Upper lobe of left lung (tissue), 6 donors: ENCODE measurements at regions not wholly inside any gene's neighbourhood (a gene's known extent, or its start where the extent isn't known, plus 50 kb on each side); places are given as distances from the start of the nearest gene placed in this dataset.

ENCODE experiments used
- ATAC-seq, 2 donors: fragments of 200-7000 bp; cut with Tn5 transposase; one replicate each; pipeline ENCODE4 v1.9.1; 2022; ENCODE audit warnings: mild to moderate bottlenecking in 2 of 2, moderate library complexity in 2 of 2; ENCODE audit not compliant: low FRiP score in 2 of 2
- DNase-seq, 2 donors: peaks; one replicate each; pipeline ENCODE4 v3.0.0-alpha.2; 2019 to 2020
- H3K27ac ChIP-seq, 4 donors: fragments of 200-600 bp; sonication (generic); one replicate each; pipeline ENCODE4 v1.5.1; 2016 to 2019
- H3K27me3 ChIP-seq, 4 donors: fragments of 200-600 bp; sonication (generic); one replicate each; pipeline ENCODE4 v1.5.1; 2017 to 2019
- H3K36me3 ChIP-seq, 4 donors: fragments of 200-600 bp; sonication (generic); one replicate each; pipeline ENCODE4 v1.5.1; 2016 to 2019
- H3K4me1 ChIP-seq, 4 donors: fragments of 200-600 bp; sonication (generic); one replicate each; pipeline ENCODE4 v1.5.1; 2018 to 2019
- H3K4me3 ChIP-seq, 4 donors: fragments of 200-600 bp; sonication (generic); one replicate each; pipeline ENCODE4 v1.5.1; 2017 to 2019; ENCODE audit warnings: mild to moderate bottlenecking in 2 of 4, moderate library complexity in 1 of 4
- H3K9me3 ChIP-seq, 4 donors: fragments of 200-600 bp; sonication (generic); one replicate each; pipeline ENCODE4 v1.5.1; 2018 to 2019
- EP300 ChIP-seq, 4 donors: sonication (generic); formaldehyde crosslinking; IDR thresholded peaks; one replicate each; pipeline ENCODE4 v1.5.1; 2017; ENCODE audit warnings: antibody characterized with exemption in 4 of 4, control low read depth in 2 of 4
- POLR2A ChIP-seq, 4 donors: fragments of 450-650 bp; IDR thresholded peaks; one replicate each; pipeline ENCODE4 v1.5.1; 2016 to 2017; ENCODE audit warnings: antibody characterized with exemption in 4 of 4, mild to moderate bottlenecking in 2 of 4
- POLR2AphosphoS5 ChIP-seq, 2 donors: sonication (generic); formaldehyde crosslinking; IDR thresholded peaks; one replicate each; pipeline ENCODE4 v1.5.1; 2017; ENCODE audit warnings: antibody characterized with exemption in 2 of 2
- WGBS, 2 donors: methylation state at CpG; one replicate each; pipeline ENCODE4 v1.1.5; 2017 to 2018; 5-methylcytosine and 5-hydroxymethylcytosine counted together
- TF ChIP-seq, protein P1 (sequence below), 6 experiments: fragments of 450-650 bp in 4 of 6; fragments of 200-600 bp in 2 of 6; sonication (generic) in 2 of 6; IDR thresholded peaks; one replicate each; pipeline ENCODE4 v1.5.1; 2016 to 2019; ENCODE audit warnings: antibody characterized with exemption in 6 of 6
- donor health status: DM: no; HTN: no; CAD: no; lungs with moderate emphysema.
- donor health status: DM: no; HTN: yes; CAD: no; lungs with severe emphysema.

DNA sequence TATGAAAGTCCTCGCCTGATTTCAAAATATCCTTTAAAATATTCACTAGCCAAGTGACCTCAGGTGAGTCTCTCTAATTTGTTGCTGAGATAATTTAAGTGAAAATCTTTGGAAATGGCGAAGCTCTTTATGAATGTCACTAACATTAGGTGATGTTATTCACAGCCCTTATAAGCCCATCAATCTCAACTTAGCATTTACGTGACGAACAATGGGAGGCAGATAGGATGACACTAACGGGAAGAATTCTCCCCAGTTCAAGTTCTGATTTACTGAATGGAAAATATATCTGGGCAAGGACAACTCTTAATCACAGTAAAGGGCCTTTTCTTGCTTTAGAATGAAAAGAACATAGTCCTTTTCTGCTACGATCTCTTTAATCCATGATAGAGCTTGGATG, 378.7 kb downstream of the LIG4 start:
- H3K27me3 ChIP-seq: no peaks in the 10 kb centered on the region
- H3K4me1 ChIP-seq: no peaks in the 10 kb centered on the region
- TF ChIP-seq EP300 (IDR thresholded peaks at IDR 0.05) (no peak), POLR2A (IDR thresholded peaks at IDR 0.05) (no peak), POLR2AphosphoS5 (IDR thresholded peaks at IDR 0.05) (no peak)
- TF ChIP-seq, protein P1, sequence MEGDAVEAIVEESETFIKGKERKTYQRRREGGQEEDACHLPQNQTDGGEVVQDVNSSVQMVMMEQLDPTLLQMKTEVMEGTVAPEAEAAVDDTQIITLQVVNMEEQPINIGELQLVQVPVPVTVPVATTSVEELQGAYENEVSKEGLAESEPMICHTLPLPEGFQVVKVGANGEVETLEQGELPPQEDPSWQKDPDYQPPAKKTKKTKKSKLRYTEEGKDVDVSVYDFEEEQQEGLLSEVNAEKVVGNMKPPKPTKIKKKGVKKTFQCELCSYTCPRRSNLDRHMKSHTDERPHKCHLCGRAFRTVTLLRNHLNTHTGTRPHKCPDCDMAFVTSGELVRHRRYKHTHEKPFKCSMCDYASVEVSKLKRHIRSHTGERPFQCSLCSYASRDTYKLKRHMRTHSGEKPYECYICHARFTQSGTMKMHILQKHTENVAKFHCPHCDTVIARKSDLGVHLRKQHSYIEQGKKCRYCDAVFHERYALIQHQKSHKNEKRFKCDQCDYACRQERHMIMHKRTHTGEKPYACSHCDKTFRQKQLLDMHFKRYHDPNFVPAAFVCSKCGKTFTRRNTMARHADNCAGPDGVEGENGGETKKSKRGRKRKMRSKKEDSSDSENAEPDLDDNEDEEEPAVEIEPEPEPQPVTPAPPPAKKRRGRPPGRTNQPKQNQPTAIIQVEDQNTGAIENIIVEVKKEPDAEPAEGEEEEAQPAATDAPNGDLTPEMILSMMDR (IDR thresholded peaks at IDR 0.05): no peak
- no peaks in the 10 kb centered on the region for H3K36me3 ChIP-seq
- DNase-seq (no peak), ATAC-seq (no peak)
- no peak overlapping the region for H3K27ac ChIP-seq
- H3K9me3 ChIP-seq: no peaks in the 10 kb centered on the region
- 85 to 90% methylated on average over 6 of the region's 6 CpGs for WGBS, 2 donors
- no peak overlapping the region for H3K4me3 ChIP-seq

DNA sequence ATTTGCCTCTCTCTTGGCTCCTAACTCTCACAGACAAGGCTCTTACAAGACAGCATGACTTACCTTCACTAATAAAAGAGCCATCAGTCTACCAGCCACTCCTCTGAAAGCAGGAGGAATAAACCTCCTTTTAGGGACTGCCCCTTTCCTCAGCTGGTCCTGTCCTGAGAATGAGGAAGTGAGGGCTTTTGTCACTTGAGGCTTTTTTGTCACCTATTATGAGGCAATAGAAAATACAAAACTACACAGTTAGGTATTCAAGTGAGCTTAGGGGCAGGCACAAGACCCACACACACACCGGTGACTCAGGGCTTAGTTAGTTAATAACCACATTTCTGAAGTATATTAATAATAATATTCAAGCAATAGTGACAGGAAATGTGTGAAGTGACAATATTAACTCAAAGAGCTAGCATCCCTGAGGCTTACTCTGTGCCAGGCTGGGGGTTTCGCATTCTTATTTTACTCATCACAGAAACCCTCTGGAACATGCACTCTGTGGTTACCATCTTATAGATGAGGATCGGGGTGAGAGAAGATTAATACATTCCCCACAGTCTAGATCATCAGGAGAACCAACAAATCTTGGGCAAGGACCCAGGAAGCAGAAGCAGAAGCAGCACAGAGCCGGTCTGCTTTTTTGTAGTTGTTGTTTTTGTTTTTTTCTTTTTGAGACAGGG, 379.9 kb downstream of the LIG4 start:
- peak in 1 of 2 donors; percentile 78 for ATAC-seq
- 63% methylated on average over 4 of the region's 4 CpGs for WGBS, 2 donors
- no peak for TF ChIP-seq POLR2AphosphoS5 (IDR thresholded peaks at IDR 0.05)
- no peak for TF ChIP-seq EP300 (IDR thresholded peaks at IDR 0.05)
- TF ChIP-seq POLR2A (IDR thresholded peaks at IDR 0.05): no peak
- TF ChIP-seq, protein P1 (IDR thresholded peaks at IDR 0.05): no peak

DNA sequence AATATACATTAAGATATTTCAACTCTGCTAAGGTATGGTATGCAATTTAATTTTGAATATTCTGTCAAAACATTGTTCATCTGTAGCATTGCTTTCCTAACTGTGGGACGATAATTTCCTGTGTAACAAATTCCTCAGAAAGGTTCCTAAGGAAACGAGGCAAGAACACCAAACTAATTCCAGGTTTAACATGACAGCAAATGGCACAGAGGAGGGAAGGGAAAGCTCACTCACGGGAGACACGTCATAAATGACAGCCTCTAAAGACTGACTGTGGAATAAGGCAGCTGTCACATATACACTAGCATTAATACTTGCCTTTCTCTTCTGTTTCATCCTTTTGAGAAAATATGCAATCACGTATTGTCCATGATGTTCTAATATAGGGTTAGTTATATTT, 380.6 kb downstream of the LIG4 start:
- no peak for TF ChIP-seq POLR2A (IDR thresholded peaks at IDR 0.05)
- TF ChIP-seq EP300 (IDR thresholded peaks at IDR 0.05): no peak
- TF ChIP-seq POLR2AphosphoS5 (IDR thresholded peaks at IDR 0.05): no peak
- DNase-seq: no peak
- no peaks in the 10 kb centered on the region for H3K27me3 ChIP-seq

More for the DNA sequence above, 379.9 kb downstream of the LIG4 start:
- Histone ChIP-seq H3K27me3 (no peaks in the 10 kb centered on the region), H3K4me1 (no peaks in the 10 kb centered on the region), H3K4me3 (no peak overlapping the region), H3K9me3 (no peaks in the 10 kb centered on the region), H3K27ac (no peak overlapping the region), H3K36me3 (no peaks in the 10 kb centered on the region)
- DNase-seq: no peak

DNA sequence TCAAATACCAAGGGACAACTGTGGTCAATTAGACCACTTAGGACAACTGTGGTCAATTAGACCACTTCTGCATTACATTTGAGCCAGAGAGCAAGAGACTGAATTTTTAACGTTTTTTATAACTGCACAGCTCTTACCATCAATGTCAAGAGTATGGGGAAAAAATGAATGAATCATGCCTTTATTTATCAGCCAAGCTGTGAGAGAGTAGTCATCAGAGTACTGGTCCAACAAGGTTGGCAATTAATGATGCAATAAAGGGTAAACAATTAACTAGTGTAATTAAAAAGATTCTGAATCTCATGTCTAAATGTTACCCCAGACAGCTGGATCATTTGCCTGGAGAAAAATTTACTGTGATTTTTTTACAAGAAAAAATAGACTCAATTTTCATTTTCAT, 381.1 kb downstream of the LIG4 start:
- H3K4me3 ChIP-seq: no peak overlapping the region
- 42 to 50% methylated on average over 1 of the region's 1 CpG for WGBS, 2 donors
- ATAC-seq (no peak), DNase-seq (no peak)
- H3K27me3 ChIP-seq: no peaks in the 10 kb centered on the region
- H3K36me3 ChIP-seq: no peaks in the 10 kb centered on the region
- TF ChIP-seq, protein P1 (IDR thresholded peaks at IDR 0.05): no peak
- TF ChIP-seq POLR2AphosphoS5 (IDR thresholded peaks at IDR 0.05) (no peak), EP300 (IDR thresholded peaks at IDR 0.05) (no peak), POLR2A (IDR thresholded peaks at IDR 0.05) (no peak)
- H3K27ac ChIP-seq: no peak overlapping the region
- no peaks in the 10 kb centered on the region for H3K9me3 ChIP-seq
- no peaks in the 10 kb centered on the region for H3K4me1 ChIP-seq

More for the DNA sequence above, 380.6 kb downstream of the LIG4 start:
- no peak for ATAC-seq
- H3K4me3 ChIP-seq: no peak overlapping the region
- no peaks in the 10 kb centered on the region for H3K9me3 ChIP-seq
- no peaks in the 10 kb centered on the region for H3K4me1 ChIP-seq
- 55 to 60% methylated on average over 5 of the region's 5 CpGs for WGBS, 2 donors
- H3K36me3 ChIP-seq: no peaks in the 10 kb centered on the region
- H3K27ac ChIP-seq: no peak overlapping the region

DNA sequence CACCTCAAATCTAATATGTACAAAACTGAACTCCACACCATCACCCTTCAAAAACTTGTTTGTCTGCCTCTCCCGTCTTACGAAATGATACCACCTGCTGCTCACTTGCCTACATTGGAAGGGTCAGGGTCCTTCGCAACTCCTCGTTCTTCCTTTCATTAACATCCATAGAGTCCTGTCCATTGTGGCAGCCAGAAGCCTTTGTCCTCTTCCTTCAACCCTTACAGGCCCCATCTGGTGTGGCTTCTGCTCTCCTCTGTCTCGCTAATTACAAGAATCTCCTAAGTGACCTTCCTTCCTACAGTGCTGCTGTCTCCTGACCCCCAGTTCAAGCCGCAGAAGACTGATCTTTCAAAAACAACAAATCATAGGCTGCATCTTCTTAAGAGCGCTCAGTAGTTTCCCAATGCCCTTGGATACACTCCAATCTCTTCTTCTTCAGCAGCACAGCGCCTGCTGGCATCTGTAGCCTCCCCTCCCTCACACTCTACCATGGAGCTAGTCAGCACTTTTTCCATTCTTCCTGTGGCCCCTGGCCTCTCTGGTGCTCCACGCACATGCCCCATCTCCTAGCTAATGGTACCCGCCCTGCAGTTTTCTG, 382.7 kb downstream of the LIG4 start:
- no peak overlapping the region for H3K27ac ChIP-seq
- H3K9me3 ChIP-seq: no peaks in the 10 kb centered on the region
- WGBS, 2 donors: 76 to 86% methylated on average over 10 of the region's 10 CpGs
- H3K36me3 ChIP-seq: no peaks in the 10 kb centered on the region
- DNase-seq: no peak
- no peak overlapping the region for H3K4me3 ChIP-seq
- no peaks in the 10 kb centered on the region for H3K27me3 ChIP-seq
- ATAC-seq: no peak
- H3K4me1 ChIP-seq: no peaks in the 10 kb centered on the region
- TF ChIP-seq POLR2AphosphoS5 (IDR thresholded peaks at IDR 0.05): no peak
- no peak for TF ChIP-seq POLR2A (IDR thresholded peaks at IDR 0.05)
- TF ChIP-seq, protein P1 (IDR thresholded peaks at IDR 0.05): no peak
- TF ChIP-seq EP300 (IDR thresholded peaks at IDR 0.05): no peak
